Keratinocyte (primary cell): ENCODE measurements at regions not wholly inside any gene's neighbourhood (a gene's known extent, or its start where the extent isn't known, plus 50 kb on each side); places are given as distances from the start of the nearest gene placed in this dataset.

Experiments used
- DNase-seq: peaks from one replicate; pipeline ENCODE4 v3.0.0-alpha.2; 2011; ENCODE audit warnings: low read depth, missing footprints, low spot score
- FAIRE-seq: peaks from 2 replicates; lab custom pipeline; 2011; peaks lifted over from hg19 to GRCh38; lab: Jason Lieb, UNC
- H2AFZ ChIP-seq: 2 replicates; pipeline ENCODE4 v1.6.0; 2012; ENCODE audit warnings: low read length, control low read depth, inconsistent platforms; ENCODE audit not compliant: control insufficient read depth
- H3K27ac ChIP-seq: 2 replicates; pipeline ENCODE4 v1.5.1; 2011; ENCODE audit warnings: low read length; ENCODE audit not compliant: control insufficient read depth, insufficient read depth
- H3K27me3 ChIP-seq: 3 replicates; pipeline ENCODE4 v1.6.0; 2011; ENCODE audit warnings: low read length; ENCODE audit not compliant: control insufficient read depth, insufficient read depth; ENCODE audit errors: extremely low read depth
- H3K36me3 ChIP-seq, 2 experiments: 2 replicates in 1 of 2; 3 replicates in 1 of 2; pipeline ENCODE4 v1.5.1; 2011; ENCODE audit warnings: low read length in 2 of 2, mild to moderate bottlenecking in 1 of 2; ENCODE audit not compliant: control insufficient read depth in 2 of 2, insufficient read depth in 2 of 2; ENCODE audit errors: extremely low read depth in 1 of 2
- H3K4me1 ChIP-seq: 3 replicates; pipeline ENCODE4 v1.5.1; 2011; ENCODE audit warnings: low read length; ENCODE audit not compliant: control insufficient read depth, insufficient read depth; ENCODE audit errors: extremely low read depth
- H3K4me2 ChIP-seq: 3 replicates; pipeline ENCODE4 v1.6.0; 2011; ENCODE audit warnings: low read depth, low read length; ENCODE audit not compliant: control insufficient read depth, insufficient read depth; ENCODE audit errors: extremely low read depth
- H3K4me3 ChIP-seq, 3 experiments: fragments of 200-600 bp in 1 of 3; sonication (generic) in 1 of 3; 2 replicates in 2 of 3; 3 replicates in 1 of 3; pipeline ENCODE4 v1.5.1; 2011 to 2016; ENCODE audit warnings: low read length in 3 of 3, mild to moderate bottlenecking in 3 of 3, control low read depth in 2 of 3, inconsistent platforms in 1 of 3, low read depth in 1 of 3, mixed read lengths in 1 of 3, mixed run types in 1 of 3, moderate library complexity in 1 of 3; ENCODE audit not compliant: control insufficient read depth in 2 of 3, insufficient read depth in 2 of 3; ENCODE audit errors: extremely low read depth in 1 of 3
- H3K79me2 ChIP-seq: 2 replicates; pipeline ENCODE4 v1.6.0; 2012; ENCODE audit warnings: low read length; ENCODE audit not compliant: control insufficient read depth, insufficient read depth
- H3K9ac ChIP-seq: 3 replicates; pipeline ENCODE4 v1.6.0; 2011; ENCODE audit warnings: low read length; ENCODE audit not compliant: control insufficient read depth, insufficient read depth; ENCODE audit errors: extremely low read depth
- H3K9me1 ChIP-seq: 3 replicates; pipeline ENCODE4 v1.6.0; 2011; ENCODE audit warnings: low read length; ENCODE audit not compliant: control insufficient read depth, insufficient read depth; ENCODE audit errors: extremely low read depth
- H3K9me3 ChIP-seq: 2 replicates; pipeline ENCODE4 v1.5.1; 2012; ENCODE audit warnings: low read depth, low read length; ENCODE audit not compliant: control insufficient read depth
- H4K20me1 ChIP-seq: 3 replicates; pipeline ENCODE4 v1.6.0; 2011; ENCODE audit warnings: low read length; ENCODE audit not compliant: control insufficient read depth, insufficient read depth; ENCODE audit errors: extremely low read depth
- CTCF ChIP-seq, 3 experiments: IDR thresholded peaks in 1 of 3; conservative IDR thresholded peaks in 1 of 3; optimal IDR thresholded peaks in 1 of 3; 2 replicates in 2 of 3; 3 replicates in 1 of 3; pipeline versions ENCODE3 to v1.5.1; 2011; ENCODE audit warnings: low read length in 3 of 3, mild to moderate bottlenecking in 3 of 3, moderate library complexity in 2 of 3, control low read depth in 1 of 3, inconsistent platforms in 1 of 3; ENCODE audit not compliant: insufficient read depth in 2 of 3; ENCODE audit errors: extremely low read depth in 1 of 3
- EZH2 ChIP-seq: IDR thresholded peaks from one replicate; pipeline ENCODE4 v1.6.1; 2012; ENCODE audit warnings: inconsistent platforms, mild to moderate bottlenecking, low read length, moderate library complexity
- dilution Hi-C: fragments of 300-500 bp; cut with MboI; formaldehyde crosslinking; loops from one replicate; pipeline ENCODE4 v1.7.0; 2020; ENCODE audit warnings: low sequenced_read_pairs; ENCODE audit not compliant: extremely low pct_ligation_motif_present

DNA sequence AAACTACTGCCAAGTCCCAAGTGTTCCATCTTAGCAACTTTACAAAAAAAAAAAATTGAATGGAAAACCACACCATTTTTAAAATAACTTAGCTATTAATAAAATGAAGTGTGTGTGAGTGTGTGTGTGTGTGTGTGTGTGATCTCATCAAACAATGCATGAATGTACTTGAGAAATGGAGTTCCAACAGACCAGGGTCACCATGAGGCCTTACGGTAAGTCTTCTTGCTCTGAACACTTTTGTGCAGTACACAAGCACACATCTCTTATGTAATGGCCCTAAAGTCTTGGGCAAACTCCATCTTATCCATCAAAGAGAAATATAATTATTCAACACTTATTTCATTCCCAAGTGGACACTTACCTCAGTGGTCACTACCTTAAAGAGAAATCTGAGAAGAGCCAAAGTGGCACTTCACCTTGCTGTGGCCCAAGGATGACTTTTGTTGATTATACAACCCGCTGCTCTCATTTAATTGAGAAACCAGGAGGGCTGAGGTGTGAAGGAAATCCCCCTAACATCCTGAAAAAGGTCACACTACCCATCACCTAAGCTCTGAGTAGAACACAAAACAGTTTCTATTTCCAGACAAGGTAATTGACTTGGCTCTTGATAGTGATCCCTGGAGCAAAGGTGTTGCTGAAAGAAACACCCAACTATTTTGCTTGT is 96.5 kb upstream of the PRDX4 start:
- FAIRE-seq (no peak), DNase-seq (no peak)
- Histone ChIP-seq H3K4me2 (no peak overlapping the region), H3K9me1 (no peaks in the 10 kb centered on the region), H3K27me3 (no peaks in the 10 kb centered on the region), H3K79me2 (no peaks in the 10 kb centered on the region), H3K9ac (no peak overlapping the region), H4K20me1 (no peaks in the 10 kb centered on the region), H2AFZ (no peak overlapping the region), H3K36me3 (no peaks in the 10 kb centered on the region), H3K4me3 (no peak overlapping the region), H3K27ac (no peak overlapping the region), H3K9me3 (no peaks in the 10 kb centered on the region), H3K4me1 (no peaks in the 10 kb centered on the region)
- TF ChIP-seq EZH2 (no peak), CTCF (optimal IDR thresholded peaks at IDR 0.05 in 1 of 3, IDR thresholded peaks at IDR 0.05 in 1 of 3, conservative IDR thresholded peaks at IDR 0.05 in 1 of 3; ENCODE audit: extremely low read depth in 1 of 3, insufficient read depth in 2 of 3, low read length in 3 of 3) (no peak)
- dilution Hi-C loops, result no loop called here

- TF ChIP-seq CTCF (optimal IDR thresholded peaks at IDR 0.05 in 1 of 3, IDR thresholded peaks at IDR 0.05 in 1 of 3, conservative IDR thresholded peaks at IDR 0.05 in 1 of 3; ENCODE audit: extremely low read depth in 1 of 3, insufficient read depth in 2 of 3, low read length in 3 of 3) (no peak), EZH2 (no peak)
- no peak overlapping the region for H3K27ac ChIP-seq
- dilution Hi-C loops, result no loop called here
- no peak overlapping the region for H2AFZ ChIP-seq
- no peak overlapping the region for H3K9ac ChIP-seq
- no peak for FAIRE-seq
- no peaks in the 10 kb centered on the region for H3K9me3 ChIP-seq
- no peaks in the 10 kb centered on the region for H3K36me3 ChIP-seq
- no peaks in the 10 kb centered on the region for H3K79me2 ChIP-seq
- no peaks in the 10 kb centered on the region for H3K4me1 ChIP-seq
- H3K4me3 ChIP-seq, result no peak overlapping the region
- H3K4me2 ChIP-seq, result no peak overlapping the region
- DNase-seq, result no peak
- H4K20me1 ChIP-seq, result no peaks in the 10 kb centered on the region
- no peaks in the 10 kb centered on the region for H3K9me1 ChIP-seq
- no peaks in the 10 kb centered on the region for H3K27me3 ChIP-seq
Measured at GRCh38 chrX:23575281-23575680, 92.0 kb upstream of the PRDX4 start.
